GM20000 (cell line): ENCODE measurements at regions not wholly inside any gene's neighbourhood (a gene's known extent, or its start where the extent isn't known, plus 50 kb on each side); places are given as distances from the start of the nearest gene placed in this dataset.
"Not testable (repeated sequence)": the region's sequence is repeated elsewhere in the genome, so short reads cannot be mapped to it uniquely, and the experiment has no call there.

Source experiments
- DNase-seq: peaks from one replicate; pipeline ENCODE4 v3.0.0; 2012; ENCODE audit warnings: low spot score
- TF ChIP-seq, protein P1 (sequence below): IDR thresholded peaks from 2 replicates; pipeline ENCODE4 v1.5.1; 2012; ENCODE audit warnings: mild to moderate bottlenecking, control low read depth; ENCODE audit errors: extremely low read depth, missing control alignments

DNA sequence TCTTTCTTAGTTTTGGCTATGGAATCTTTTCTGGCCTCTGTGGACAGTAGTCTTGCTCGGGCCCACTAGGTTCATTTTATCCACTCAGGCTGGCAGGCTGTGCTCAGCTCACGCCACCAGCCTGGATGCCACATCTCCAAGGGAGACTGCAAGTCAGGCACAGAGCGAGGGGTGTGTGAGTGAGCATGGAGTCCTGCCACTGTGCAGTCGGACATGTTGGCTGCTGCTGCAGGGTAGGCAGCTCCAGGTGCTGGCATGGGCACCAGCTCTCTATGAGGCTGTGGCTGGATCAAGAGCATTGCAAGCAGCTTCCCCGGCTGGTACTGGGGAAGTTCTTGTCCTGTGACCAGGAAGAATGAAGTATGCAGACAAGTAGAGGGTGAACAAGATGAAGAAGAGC is 158.9 kb downstream of the PCTP start:
- no peak for DNase-seq
- TF ChIP-seq, protein P1, sequence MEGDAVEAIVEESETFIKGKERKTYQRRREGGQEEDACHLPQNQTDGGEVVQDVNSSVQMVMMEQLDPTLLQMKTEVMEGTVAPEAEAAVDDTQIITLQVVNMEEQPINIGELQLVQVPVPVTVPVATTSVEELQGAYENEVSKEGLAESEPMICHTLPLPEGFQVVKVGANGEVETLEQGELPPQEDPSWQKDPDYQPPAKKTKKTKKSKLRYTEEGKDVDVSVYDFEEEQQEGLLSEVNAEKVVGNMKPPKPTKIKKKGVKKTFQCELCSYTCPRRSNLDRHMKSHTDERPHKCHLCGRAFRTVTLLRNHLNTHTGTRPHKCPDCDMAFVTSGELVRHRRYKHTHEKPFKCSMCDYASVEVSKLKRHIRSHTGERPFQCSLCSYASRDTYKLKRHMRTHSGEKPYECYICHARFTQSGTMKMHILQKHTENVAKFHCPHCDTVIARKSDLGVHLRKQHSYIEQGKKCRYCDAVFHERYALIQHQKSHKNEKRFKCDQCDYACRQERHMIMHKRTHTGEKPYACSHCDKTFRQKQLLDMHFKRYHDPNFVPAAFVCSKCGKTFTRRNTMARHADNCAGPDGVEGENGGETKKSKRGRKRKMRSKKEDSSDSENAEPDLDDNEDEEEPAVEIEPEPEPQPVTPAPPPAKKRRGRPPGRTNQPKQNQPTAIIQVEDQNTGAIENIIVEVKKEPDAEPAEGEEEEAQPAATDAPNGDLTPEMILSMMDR = no peak

DNA sequence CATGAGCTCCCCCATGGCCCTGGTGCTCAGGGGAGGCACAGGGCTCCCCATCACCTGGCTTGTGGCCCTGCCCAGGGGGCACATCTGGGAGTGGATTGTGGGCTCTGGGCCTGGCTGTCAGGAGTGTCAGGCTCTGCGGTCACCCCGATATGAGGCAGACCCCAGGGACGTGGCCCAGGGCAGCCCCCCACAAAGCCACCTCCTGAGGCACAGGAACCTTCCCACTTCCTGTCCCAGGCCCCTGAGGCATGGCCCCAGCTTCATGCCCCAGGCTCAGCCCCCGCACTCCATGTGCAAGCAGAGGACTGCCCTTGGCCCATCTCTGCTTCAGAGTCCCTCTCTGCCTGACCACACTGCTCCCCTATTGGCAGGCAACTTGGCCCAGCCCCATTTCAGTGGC is 160.3 kb downstream of the PCTP start:
- TF ChIP-seq, protein P1 = no peak
- no peak for DNase-seq

DNA sequence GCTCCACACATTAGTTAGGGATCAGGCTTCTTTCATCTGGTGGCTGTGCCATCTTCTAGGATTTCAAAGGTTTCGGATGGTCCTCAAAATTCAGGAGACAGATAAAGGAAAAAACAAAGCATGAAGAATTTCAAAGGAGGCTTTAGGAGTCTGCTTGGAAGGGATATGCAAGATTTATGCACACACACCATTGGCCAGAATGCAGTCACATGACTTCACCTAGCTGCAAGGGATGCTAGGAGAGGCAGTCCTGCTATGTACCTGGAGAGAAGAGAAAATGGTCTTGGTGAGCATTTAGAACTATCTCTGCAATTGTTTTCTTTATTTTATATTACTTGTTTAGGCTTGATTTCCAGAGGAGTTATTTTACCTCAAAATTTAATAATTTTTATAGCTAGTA is 174.6 kb downstream of the PCTP start:
- TF ChIP-seq, protein P1 = no peak
- no peak for DNase-seq

DNA sequence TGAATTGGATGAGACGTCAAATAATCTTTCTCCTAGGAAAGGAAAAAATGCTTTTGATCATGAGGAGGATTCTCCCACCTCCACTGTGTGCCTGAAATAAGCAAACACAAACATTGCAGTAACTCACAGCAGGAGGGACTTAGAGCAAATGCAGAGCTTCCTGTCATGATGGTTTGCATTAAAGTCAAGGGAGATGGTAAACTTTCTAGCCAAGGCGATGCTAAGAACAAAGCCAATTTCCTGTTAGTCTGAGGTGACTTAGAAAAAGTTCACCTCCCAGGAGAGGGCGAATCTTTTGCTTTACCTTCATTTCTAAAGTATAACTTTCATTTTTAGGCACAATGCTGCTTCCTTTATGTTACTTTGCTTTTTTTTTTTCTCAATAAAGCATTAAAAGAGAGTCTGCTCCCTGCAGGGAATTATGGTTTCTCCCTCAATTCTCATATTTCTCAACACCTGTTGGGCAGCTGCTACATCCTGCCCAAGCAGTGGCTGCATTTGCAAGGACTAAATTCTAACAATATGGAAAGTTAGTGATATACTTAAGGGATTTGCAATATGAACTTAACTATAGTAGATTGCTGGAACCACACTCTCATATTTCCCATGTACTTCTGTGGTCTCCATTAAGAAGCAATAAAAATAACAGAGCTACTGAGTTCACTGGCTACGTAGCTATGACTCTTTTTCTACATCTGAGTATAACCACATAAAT is 175.6 kb downstream of the PCTP start:
- DNase-seq = no peak
- TF ChIP-seq, protein P1 = no peak

DNA sequence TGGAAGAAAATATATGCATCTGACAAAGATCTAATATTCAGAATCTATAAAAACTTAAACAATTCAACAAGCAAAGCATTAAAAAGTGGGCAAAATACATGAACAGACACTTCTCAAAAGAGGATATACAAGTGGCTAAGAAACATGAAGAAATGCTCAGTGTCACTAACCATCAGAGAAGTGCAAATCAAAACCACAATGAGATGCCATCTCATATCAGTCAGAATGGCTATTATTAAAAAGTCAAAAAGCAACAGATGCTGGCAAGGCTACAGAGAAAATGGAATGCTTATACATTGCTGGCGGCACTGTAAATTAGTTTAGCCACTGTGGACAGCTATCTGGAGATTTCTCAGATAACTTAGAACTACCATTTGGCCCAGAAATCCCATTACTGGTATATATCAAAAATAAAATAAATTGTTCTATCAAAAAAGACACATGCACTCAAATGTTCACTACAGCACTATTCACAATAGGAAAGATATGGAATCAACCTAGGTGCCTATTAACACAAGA is 179.5 kb downstream of the PCTP start:
- TF ChIP-seq, protein P1 = no peak
- no peak for DNase-seq

DNA sequence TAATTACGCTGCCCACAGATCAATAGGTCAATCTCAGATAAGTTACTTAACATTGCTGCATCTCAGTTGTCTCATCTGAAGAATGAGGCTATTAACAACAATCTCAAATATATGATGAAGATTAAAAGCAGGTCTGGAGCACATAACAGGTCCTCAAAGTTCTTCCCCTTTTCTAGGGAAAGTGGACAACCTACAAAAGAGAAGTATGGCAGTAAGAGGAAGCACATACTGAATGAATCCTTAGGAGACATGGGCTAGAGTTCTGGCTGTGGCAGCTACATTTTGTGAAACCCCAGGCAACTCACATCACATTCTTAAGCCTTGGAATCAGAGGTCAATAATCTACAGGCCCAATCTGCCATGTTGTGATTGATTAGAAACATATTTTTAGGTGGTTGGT is 180.6 kb downstream of the PCTP start:
- DNase-seq = no peak
- TF ChIP-seq, protein P1 = no peak

DNA sequence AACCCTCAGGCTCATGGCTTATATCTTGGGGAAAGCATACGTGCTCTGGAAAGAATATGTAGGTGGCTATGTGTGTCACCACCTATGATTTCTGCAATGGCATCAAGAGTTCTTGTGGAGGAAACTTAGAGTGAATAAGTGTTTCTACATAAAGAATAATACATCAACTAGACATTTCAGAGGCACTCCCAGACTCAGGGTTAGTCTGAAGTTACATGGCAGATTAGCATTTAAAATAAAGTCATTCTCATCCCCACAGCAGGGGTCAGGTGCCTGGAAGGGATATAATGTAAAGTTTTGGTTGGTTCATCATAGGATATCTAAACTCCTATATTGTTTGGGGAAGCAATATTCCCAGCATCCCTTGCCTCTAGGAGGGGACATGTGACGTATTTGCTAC is 182.1 kb downstream of the PCTP start:
- TF ChIP-seq, protein P1 = no peak
- no peak for DNase-seq

DNA sequence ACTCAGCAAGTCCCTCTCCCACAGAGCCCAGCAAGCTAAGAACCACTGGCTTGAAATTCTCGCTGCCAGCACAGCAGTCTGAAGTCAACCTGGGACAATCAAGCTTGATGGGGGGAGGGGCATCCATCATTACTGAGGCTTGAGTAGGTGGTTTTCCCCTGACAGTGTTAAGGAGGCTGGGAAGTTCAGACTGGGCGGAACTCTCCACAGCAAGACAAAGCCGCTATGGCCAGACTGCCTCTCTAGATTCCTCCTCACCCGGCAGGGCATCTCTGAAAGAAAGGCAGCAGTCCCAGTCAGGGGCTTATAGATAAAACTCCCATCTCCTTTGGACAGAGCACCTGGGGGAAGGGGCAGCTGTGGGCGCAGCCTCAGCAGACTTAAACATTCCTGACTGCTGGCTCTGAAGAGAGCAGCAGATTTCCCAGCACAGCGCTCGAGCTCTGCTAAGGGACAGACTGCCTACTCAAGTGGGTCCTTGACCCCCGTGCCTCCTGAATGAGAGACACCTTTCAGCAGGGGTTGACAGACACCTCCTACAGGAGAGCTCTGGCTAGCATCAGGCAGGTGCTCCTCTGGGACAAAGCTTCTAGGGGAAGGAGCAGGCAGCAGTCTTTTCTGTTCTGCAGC is 188.4 kb downstream of the PCTP start:
- DNase-seq = not testable (repeated sequence)
